GM23338 (cell line): ENCODE measurements at regions not wholly inside any gene's neighbourhood (a gene's known extent, or its start where the extent isn't known, plus 50 kb on each side); places are given as distances from the start of the nearest gene placed in this dataset.

Experiments used
- CREB1 ChIP-seq: fragments of 250-450 bp; sonication (Bioruptor Pico); IDR thresholded peaks from 2 replicates; pipeline ENCODE4 v1.5.0; 2020; ENCODE audit warnings: low read depth, mild to moderate bottlenecking, moderate library complexity
- CTCF ChIP-seq, 2 experiments: fragments of 200-600 bp in 1 of 2; sonication (generic) in 1 of 2; conservative IDR thresholded peaks; 2 replicates each; pipeline versions ENCODE4 v1.5.1 to v1.6.1; 2016 to 2017; ENCODE audit warnings: antibody characterized with exemption in 2 of 2, low read depth in 2 of 2, mild to moderate bottlenecking in 2 of 2, moderate library complexity in 1 of 2
- EZH2 ChIP-seq: fragments of 200-600 bp; sonication (generic); IDR thresholded peaks from one replicate; pipeline ENCODE4 v1.8.0; 2017; ENCODE audit warnings: antibody characterized with exemption, mild to moderate bottlenecking, low read depth; ENCODE audit not compliant: unreplicated experiment
- EZH2phosphoT487 ChIP-seq: fragments of 200-600 bp; sonication (generic); IDR thresholded peaks from one replicate; pipeline ENCODE4 v1.8.1; 2018; ENCODE audit warnings: antibody characterized with exemption; ENCODE audit not compliant: unreplicated experiment
- JUNB ChIP-seq: IDR thresholded peaks from one replicate; pipeline ENCODE4 v1.6.1; 2016; ENCODE audit warnings: antibody characterized with exemption; ENCODE audit not compliant: unreplicated experiment
- NANOG ChIP-seq: IDR thresholded peaks from 2 replicates; pipeline ENCODE4 v1.6.1; 2016; ENCODE audit warnings: antibody characterized with exemption, borderline replicate concordance
- POLR2AphosphoS5 ChIP-seq: IDR thresholded peaks from 2 replicates; pipeline ENCODE4 v1.6.1; 2016; ENCODE audit warnings: antibody characterized with exemption, low read depth
- REST ChIP-seq: IDR thresholded peaks from one replicate; pipeline ENCODE4 v1.6.1; 2018; ENCODE audit warnings: antibody characterized with exemption; ENCODE audit not compliant: unreplicated experiment
- STAT1 ChIP-seq: IDR thresholded peaks from one replicate; pipeline ENCODE4 v1.6.1; 2016; ENCODE audit warnings: antibody characterized with exemption; ENCODE audit not compliant: unreplicated experiment
- ZNF114 ChIP-seq: fragments of 250-450 bp; sonication (Bioruptor Pico); IDR thresholded peaks from 2 replicates; pipeline ENCODE4 v1.5.0; 2020; ENCODE audit warnings: mild to moderate bottlenecking, moderate library complexity

DNA sequence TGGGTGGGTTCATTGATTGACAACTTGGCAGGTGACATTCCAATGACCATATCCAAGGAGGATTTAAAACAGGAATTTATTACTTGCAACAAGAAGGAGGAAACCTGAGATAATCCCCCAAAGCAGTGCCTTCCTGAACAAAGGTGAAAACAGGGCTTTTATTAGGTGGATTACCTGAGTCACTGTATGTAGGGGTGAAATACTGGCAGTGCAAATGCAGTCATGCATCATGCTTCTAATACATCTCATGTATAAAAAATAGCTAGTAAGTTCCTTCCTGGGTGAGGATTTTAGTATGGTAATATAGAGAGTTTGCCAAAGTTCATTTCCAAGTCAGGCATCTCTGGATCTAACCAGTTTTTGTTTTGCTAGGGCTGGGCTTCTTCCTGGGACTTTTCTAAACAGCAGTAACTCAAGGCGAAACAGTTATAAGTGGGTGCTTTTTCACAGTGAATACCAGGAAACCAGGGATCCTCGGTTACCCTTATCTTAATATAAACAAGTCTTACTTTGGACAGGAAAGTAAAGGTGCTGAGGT is 583.4 kb upstream of the LRRTM1 start:
- TF ChIP-seq CTCF (conservative IDR thresholded peaks at IDR 0.05; ENCODE audit: low read depth in 2 of 2) (no peak), POLR2AphosphoS5 (no peak), EZH2phosphoT487 (no peak), EZH2 (no peak), CREB1 (no peak), ZNF114 (CRISPR knock-in tag) (no peak), REST (no peak), NANOG (no peak), JUNB (no peak), STAT1 (no peak)
